ENCODE measurements at regions not wholly inside any gene's neighbourhood (a gene's known extent, or its start where the extent isn't known, plus 50 kb on each side); places are given as distances from the start of the nearest gene placed in this dataset.
A peak's percentile ranks its signal among the peaks of the same experiment; 100 is the strongest.

- no peak overlapping the region for H3K4me3 ChIP-seq
- no peak for TF ChIP-seq CTCF (IDR thresholded peaks at IDR 0.05)
- intact Hi-C loops (cut with DNase I) = no loop called here
- no peak overlapping the region for H3K27ac ChIP-seq
- H3K27me3 ChIP-seq = no peaks in the 10 kb centered on the region
- WGBS, 2 donors = 82 to 87% methylated on average over 2 of the region's 2 CpGs
- no peak for DNase-seq
- peaks cover 0 to 7% (median 0%) of the 10 kb centered on the region in 11 donors for H3K9me3 ChIP-seq
- no peak for ATAC-seq
- H3K4me1 ChIP-seq = no peaks in the 10 kb centered on the region
- no peaks in the 10 kb centered on the region for H3K36me3 ChIP-seq
Measured at GRCh38 chr4:30996841-30997240, 276.7 kb downstream of the PCDH7 start.

DNA sequence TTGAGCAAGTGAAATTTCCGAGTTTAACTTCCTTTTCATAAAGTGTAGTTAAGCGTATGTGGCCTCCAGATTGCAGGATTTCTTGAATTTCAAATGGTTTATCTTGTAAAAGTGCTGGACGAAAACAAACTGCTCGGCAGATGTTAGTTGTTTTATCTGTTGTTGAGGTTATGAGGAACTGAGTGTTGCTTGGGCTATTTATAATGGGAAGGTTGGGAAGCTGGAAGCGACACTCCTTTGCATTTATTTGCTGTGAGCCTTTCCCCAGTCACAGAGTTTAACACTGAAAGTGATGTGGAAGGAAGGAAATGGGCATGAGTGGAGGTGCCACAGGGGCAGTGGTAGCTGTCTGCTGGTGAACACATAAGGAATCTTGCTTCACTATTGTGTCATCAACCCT, 284.9 kb downstream of the PCDH7 start:
- Histone ChIP-seq H3K9me3 (no peaks in the 10 kb centered on the region), H3K27ac (no peak overlapping the region), H3K36me3 (no peaks in the 10 kb centered on the region), H3K4me3 (no peak overlapping the region), H3K27me3 (no peaks in the 10 kb centered on the region), H3K4me1 (peaks cover 0 to 6% (median 0%) of the 10 kb centered on the region in 9 donors)
- TF ChIP-seq CTCF (IDR thresholded peaks at IDR 0.05) = no peak
- ATAC-seq (peak in 3 of 8 donors; percentile 35 to 57 (median 42)), DNase-seq (no peak)
- 59% methylated on average over 5 of the region's 5 CpGs for WGBS, 2 donors
- intact Hi-C loops (cut with DNase I) = no loop called here

DNA sequence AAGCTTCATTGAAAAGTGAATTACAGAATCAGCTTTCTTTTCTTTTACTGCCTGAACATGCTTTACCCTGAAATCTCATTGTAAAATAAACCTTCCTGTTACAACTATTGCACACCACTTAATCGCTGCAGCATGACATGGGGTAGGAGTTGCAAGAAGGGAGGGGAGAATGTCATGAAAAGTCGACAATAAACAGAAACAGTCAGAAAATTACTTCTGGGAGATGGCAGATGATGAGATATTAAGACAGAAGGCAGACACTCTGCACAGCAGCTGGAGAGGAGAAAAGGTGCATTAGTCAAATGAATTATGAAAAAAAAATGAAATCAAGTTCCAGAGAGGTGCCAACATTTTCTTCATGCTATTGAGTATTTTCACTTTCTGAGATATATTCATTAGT, 287.7 kb downstream of the PCDH7 start:
- 35 to 40% methylated on average over 2 of the region's 2 CpGs for WGBS, 2 donors
- Histone ChIP-seq H3K36me3 (no peaks in the 10 kb centered on the region), H3K27me3 (no peaks in the 10 kb centered on the region), H3K27ac (no peak overlapping the region), H3K9me3 (no peaks in the 10 kb centered on the region), H3K4me1 (peaks cover 0 to 6% (median 0%) of the 10 kb centered on the region in 9 donors), H3K4me3 (no peak overlapping the region)
- intact Hi-C loops (cut with DNase I) = no loop called here
- DNase-seq = no peak
- no peak for ATAC-seq
- TF ChIP-seq CTCF (IDR thresholded peaks at IDR 0.05) = no peak

- H3K36me3 ChIP-seq = no peaks in the 10 kb centered on the region
Measured at GRCh38 chr4:31009926-31010325, 289.8 kb downstream of the PCDH7 start.

More at GRCh38 chr4:31009926-31010325, 289.8 kb downstream of the PCDH7 start:
- Histone ChIP-seq H3K4me3 (no peak overlapping the region), H3K27ac (no peak overlapping the region), H3K4me1 (peaks cover 0 to 21% (median 0%) of the 10 kb centered on the region in 9 donors), H3K9me3 (no peaks in the 10 kb centered on the region), H3K27me3 (no peaks in the 10 kb centered on the region)
- DNase-seq (no peak), ATAC-seq (no peak)
- intact Hi-C loops (cut with DNase I) = no loop called here
- no peak for TF ChIP-seq CTCF (IDR thresholded peaks at IDR 0.05)
